NCI-H1105 (cell line): ENCODE measurements at regions not wholly inside any gene's neighbourhood (a gene's known extent, or its start where the extent isn't known, plus 50 kb on each side); places are given as distances from the start of the nearest gene placed in this dataset.

Experiments
- DNase-seq: peaks from one replicate; lab custom pipeline; 2025; lab: John Stamatoyannopoulos, UW

GRCh38 chr10:83357004-83357403 lies 782.3 kb upstream of the GHITM start:
- no peak for DNase-seq

GRCh38 chr10:83357627-83358026 lies 781.7 kb upstream of the GHITM start:
- no peak for DNase-seq

- DNase-seq: no peak
These were observed 772.3 kb upstream of the GHITM start for GRCh38 chr10:83367036-83367435.

- DNase-seq: no peak
These were observed 767.4 kb upstream of the GHITM start for GRCh38 chr10:83371696-83372490.

DNA sequence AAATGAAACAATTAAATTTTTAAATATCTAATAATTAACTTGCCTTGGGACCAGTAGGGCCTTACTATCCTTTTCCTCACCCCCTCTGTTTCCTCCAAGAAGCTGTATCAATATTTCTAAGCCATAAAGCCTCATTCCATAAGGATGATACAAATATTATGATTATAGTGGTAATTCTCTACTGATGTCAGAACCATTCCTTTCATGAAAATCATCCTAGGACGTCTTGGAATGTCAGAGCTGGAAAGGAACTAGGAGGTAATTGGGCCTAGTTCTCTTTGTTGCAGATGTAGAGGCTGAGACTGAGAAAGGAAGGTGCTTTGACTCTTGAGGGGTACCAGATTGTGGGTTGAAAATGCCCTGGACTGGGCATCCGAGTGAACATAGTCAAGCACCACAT lies 766.7 kb upstream of the GHITM start:
- no peak for DNase-seq

- DNase-seq: no peak
These were observed 765.6 kb upstream of the GHITM start for GRCh38 chr10:83373671-83374070.

GRCh38 chr10:83374741-83375140 lies 764.6 kb upstream of the GHITM start:
- no peak for DNase-seq

DNA sequence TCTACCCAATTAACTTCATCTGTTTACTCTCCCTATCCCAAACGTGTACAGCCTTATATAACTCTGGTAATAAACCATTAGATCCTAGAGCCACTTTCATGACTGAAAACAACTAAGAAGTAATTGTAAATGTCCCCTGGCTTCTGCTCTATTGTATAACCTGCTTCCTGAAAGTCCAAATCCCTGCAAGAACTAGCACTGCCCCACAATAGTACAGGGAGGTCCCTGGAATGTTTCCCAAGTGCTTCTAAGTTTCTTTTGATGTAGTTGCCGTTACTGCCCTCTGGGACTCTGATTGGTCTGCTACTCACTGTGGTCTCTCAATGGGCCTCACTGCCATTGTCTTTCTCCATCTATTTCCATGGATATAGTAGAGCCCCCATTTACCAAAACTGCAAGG lies 764.0 kb upstream of the GHITM start:
- no peak for DNase-seq

DNA sequence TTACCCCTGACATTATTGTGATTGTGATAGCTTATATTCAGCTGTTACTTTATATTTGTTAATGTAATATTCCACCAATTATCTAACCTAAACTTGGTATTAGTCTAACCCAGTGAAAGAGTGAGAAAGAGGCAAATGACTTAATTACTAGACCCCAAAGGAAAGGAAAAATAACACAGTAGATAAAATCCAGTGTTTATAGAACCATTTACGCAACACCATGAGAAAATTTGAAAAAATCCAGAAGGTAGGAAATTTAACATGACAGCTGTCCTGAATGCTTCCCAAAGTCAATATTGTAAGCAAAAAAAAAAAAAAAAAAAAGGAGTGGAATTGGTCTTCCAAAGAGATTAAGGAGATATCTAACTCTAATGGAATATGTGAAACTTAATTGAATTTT lies 741.5 kb upstream of the GHITM start:
- no peak for DNase-seq

- no peak for DNase-seq
These were observed 728.7 kb upstream of the GHITM start for GRCh38 chr10:83410570-83410969.

GRCh38 chr10:83425306-83425705 lies 714.0 kb upstream of the GHITM start:
- no peak for DNase-seq

DNA sequence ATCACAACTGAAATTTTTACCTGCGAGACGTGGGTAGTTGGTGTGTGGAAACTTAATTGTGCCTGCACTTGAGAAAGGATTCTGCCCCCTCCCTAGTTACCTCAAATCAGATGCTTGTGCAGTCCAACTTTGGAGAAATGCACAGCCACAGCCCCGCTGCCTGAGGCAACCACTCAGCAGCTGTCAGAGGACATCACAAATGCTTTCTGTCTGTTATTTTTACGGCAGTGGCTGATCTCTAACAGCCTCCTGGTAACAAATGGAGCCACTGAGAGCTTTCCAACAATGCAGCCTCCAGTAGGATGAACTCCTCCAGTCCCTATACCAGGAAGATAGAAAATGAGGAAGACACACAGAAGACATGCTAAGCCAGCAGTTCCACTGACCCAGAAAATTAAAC lies 712.2 kb upstream of the GHITM start:
- DNase-seq: no peak

- no peak for DNase-seq
These were observed 706.9 kb upstream of the GHITM start for GRCh38 chr10:83432261-83433045.

GRCh38 chr10:83433705-83434104 lies 705.6 kb upstream of the GHITM start:
- DNase-seq: no peak

GRCh38 chr10:83448013-83448412 lies 691.3 kb upstream of the GHITM start:
- DNase-seq: no peak

- no peak for DNase-seq
These were observed 680.7 kb upstream of the GHITM start for GRCh38 chr10:83458611-83459010.

DNA sequence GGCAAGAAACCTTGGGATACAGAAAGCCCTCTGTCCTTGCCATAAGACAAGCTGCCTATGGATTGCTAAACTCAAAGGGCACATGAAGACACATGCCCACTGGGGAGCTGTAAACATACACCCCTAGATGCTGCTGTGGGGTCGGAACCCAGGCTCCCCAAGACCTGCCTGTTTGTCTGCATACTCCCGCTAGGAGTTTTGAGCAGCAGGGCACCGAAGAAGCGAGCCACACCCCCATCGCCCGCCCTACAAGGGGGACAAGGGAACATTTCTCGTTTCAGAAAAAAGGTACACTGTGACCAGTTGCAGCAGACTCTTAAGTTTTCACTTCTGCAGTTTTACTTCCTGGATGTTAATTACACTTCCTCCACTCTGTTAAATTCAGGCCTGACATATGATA lies 680.2 kb upstream of the GHITM start:
- DNase-seq: no peak

GRCh38 chr10:83469728-83470331 lies 669.5 kb upstream of the GHITM start:
- no peak for DNase-seq

GRCh38 chr10:83476211-83476610 lies 663.1 kb upstream of the GHITM start:
- DNase-seq: no peak

GRCh38 chr10:83489161-83489560 lies 650.1 kb upstream of the GHITM start:
- DNase-seq: no peak

DNA sequence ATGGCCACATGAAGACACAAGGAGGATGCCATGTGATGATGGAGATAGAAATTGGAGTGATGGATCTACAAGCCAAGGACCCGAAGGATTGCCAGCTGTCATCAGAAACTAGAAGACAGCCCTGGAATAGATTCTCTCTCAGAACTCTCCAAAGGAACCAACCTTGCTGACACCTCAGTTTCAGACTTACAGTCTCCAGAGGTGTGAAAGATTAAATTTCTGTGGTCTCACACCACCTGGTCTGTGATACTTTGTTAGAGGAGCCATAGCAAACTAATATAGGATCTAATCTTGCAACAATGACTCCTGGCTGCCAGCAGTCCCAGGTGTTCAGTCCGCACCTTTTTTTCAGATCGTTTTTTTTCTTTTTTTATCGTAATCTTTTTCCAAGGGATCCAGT lies 647.3 kb upstream of the GHITM start:
- DNase-seq: no peak

DNA sequence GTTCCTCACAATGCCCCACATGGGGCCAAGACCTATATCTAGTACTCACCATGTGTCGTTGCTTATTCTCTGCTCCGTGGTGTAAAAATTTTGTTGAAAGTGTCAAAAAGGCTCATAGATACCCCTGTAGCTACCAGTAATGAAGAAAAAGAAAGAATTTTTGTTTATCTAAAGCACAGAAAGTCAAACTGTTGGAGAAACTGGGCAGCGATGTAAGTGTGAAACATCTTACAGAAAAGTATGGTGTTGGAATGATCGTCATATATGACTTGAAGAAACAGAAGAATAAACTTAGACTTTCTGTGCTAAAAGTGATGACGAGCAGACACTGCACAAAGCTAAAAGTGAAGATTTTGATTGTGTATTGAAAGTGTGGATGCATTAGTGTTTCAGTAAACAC lies 626.6 kb upstream of the GHITM start:
- DNase-seq: no peak

DNA sequence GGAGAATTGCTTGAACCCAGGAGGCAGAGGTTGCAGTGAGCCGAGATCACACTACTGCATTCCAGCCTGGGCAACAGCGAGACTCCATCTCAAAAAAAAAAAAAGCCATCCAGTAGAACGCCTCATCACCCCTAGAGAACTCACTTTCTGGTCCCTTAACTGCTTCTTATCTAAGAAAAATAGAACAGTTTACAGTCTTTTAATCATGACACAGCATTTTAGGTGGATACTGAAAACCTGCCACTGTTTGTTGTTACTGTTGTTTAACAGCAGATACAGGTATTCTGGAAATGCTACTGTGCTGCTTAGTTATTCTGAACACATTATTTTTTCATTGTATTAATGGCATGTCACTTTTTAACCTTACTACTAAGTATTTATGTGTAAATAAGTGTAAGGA lies 624.3 kb upstream of the GHITM start:
- no peak for DNase-seq
